Stimulated activated CD4-positive, alpha-beta T cell treated with anti-CD3 and anti-CD28 coated beads, TNF-alpha, amount 100 ng/mL, for 48 hours (primary cell): ENCODE measurements at regions not wholly inside any gene's neighbourhood (a gene's known extent, or its start where the extent isn't known, plus 50 kb on each side); places are given as distances from the start of the nearest gene placed in this dataset.

ENCODE experiments used
- DNase-seq, 3 donors: peaks; one replicate each; pipeline ENCODE4 v3.0.0-alpha.2; 2020; ENCODE audit warnings: low read depth in 3 of 3

GRCh38 chr2:8536686-8537561 lies 144.9 kb upstream of the ID2 start:
- DNase-seq = no peak

- no peak for DNase-seq
These were observed 144.2 kb upstream of the ID2 start for GRCh38 chr2:8537562-8538155.

GRCh38 chr2:8538531-8538930 lies 143.3 kb upstream of the ID2 start:
- DNase-seq = no peak

- DNase-seq = no peak
These were observed 142.8 kb upstream of the ID2 start for GRCh38 chr2:8538931-8539621.

- DNase-seq = no peak
These were observed 141.9 kb upstream of the ID2 start for GRCh38 chr2:8539743-8540551.

GRCh38 chr2:8540552-8541055 lies 141.3 kb upstream of the ID2 start:
- no peak for DNase-seq

- no peak for DNase-seq
These were observed 140.6 kb upstream of the ID2 start for GRCh38 chr2:8541223-8541622.

GRCh38 chr2:8541636-8542035 lies 140.2 kb upstream of the ID2 start:
- DNase-seq = no peak

- no peak for DNase-seq
These were observed 139.3 kb upstream of the ID2 start for GRCh38 chr2:8542381-8543059.

- DNase-seq = no peak
These were observed 138.8 kb upstream of the ID2 start for GRCh38 chr2:8543060-8543382.

GRCh38 chr2:8543383-8544170 lies 138.3 kb upstream of the ID2 start:
- peak; percentile 55 to 85 (median 68) for DNase-seq

GRCh38 chr2:8544171-8544785 lies 137.6 kb upstream of the ID2 start:
- DNase-seq = no peak

- DNase-seq = peak; percentile 78 to 89 (median 81)
These were observed 136.8 kb upstream of the ID2 start for GRCh38 chr2:8544786-8545694.

- no peak for DNase-seq
These were observed 135.9 kb upstream of the ID2 start for GRCh38 chr2:8545695-8546611.

GRCh38 chr2:8546612-8547283 lies 135.1 kb upstream of the ID2 start:
- DNase-seq = no peak

- DNase-seq = no peak
These were observed 134.4 kb upstream of the ID2 start for GRCh38 chr2:8547284-8548064.
